ENCODE measurements at regions not wholly inside any gene's neighbourhood (a gene's known extent, or its start where the extent isn't known, plus 50 kb on each side); places are given as distances from the start of the nearest gene placed in this dataset.

DNA sequence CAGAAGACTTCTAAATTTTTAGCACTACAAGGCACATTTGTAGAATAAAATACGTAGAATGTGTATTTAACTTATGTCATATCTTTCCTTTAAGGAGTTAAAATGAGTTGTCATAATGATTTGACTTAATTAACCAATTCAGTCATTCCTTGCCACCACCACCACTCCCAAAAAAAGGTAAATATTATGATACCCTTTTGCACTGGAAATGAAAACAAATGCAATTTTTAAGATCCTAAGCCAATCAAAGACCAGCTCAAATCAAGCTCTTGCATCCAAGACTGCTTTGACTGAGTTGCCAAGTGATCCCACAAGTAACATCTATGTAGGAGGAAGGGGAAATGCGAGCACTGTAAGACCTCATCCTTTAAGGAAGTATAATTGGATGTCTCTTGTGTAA, 426.6 kb upstream of the ATP11B start:
- TF ChIP-seq, protein P1, sequence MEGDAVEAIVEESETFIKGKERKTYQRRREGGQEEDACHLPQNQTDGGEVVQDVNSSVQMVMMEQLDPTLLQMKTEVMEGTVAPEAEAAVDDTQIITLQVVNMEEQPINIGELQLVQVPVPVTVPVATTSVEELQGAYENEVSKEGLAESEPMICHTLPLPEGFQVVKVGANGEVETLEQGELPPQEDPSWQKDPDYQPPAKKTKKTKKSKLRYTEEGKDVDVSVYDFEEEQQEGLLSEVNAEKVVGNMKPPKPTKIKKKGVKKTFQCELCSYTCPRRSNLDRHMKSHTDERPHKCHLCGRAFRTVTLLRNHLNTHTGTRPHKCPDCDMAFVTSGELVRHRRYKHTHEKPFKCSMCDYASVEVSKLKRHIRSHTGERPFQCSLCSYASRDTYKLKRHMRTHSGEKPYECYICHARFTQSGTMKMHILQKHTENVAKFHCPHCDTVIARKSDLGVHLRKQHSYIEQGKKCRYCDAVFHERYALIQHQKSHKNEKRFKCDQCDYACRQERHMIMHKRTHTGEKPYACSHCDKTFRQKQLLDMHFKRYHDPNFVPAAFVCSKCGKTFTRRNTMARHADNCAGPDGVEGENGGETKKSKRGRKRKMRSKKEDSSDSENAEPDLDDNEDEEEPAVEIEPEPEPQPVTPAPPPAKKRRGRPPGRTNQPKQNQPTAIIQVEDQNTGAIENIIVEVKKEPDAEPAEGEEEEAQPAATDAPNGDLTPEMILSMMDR (IDR thresholded peaks at IDR 0.05; ENCODE audit: insufficient read depth, low read length): no peak
- TF ChIP-seq, protein P2, sequence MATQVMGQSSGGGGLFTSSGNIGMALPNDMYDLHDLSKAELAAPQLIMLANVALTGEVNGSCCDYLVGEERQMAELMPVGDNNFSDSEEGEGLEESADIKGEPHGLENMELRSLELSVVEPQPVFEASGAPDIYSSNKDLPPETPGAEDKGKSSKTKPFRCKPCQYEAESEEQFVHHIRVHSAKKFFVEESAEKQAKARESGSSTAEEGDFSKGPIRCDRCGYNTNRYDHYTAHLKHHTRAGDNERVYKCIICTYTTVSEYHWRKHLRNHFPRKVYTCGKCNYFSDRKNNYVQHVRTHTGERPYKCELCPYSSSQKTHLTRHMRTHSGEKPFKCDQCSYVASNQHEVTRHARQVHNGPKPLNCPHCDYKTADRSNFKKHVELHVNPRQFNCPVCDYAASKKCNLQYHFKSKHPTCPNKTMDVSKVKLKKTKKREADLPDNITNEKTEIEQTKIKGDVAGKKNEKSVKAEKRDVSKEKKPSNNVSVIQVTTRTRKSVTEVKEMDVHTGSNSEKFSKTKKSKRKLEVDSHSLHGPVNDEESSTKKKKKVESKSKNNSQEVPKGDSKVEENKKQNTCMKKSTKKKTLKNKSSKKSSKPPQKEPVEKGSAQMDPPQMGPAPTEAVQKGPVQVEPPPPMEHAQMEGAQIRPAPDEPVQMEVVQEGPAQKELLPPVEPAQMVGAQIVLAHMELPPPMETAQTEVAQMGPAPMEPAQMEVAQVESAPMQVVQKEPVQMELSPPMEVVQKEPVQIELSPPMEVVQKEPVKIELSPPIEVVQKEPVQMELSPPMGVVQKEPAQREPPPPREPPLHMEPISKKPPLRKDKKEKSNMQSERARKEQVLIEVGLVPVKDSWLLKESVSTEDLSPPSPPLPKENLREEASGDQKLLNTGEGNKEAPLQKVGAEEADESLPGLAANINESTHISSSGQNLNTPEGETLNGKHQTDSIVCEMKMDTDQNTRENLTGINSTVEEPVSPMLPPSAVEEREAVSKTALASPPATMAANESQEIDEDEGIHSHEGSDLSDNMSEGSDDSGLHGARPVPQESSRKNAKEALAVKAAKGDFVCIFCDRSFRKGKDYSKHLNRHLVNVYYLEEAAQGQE (IDR thresholded peaks at IDR 0.05; ENCODE audit: insufficient replicate concordance, low read depth): no peak
- TF ChIP-seq POLR2AphosphoS5 (IDR thresholded peaks at IDR 0.05; ENCODE audit: low read depth) (no peak), GABPA (IDR thresholded peaks at IDR 0.05; ENCODE audit: low read depth) (no peak)

Measured in HL-60 (cell line).